Tibial artery (tissue), 4 donors: ENCODE measurements at regions not wholly inside any gene's neighbourhood (a gene's known extent, or its start where the extent isn't known, plus 50 kb on each side); places are given as distances from the start of the nearest gene placed in this dataset.
"Not testable (repeated sequence)": the region's sequence is repeated elsewhere in the genome, so short reads cannot be mapped to it uniquely, and the experiment has no call there.

Experiments
- DNase-seq, 2 donors: peaks; one replicate each; pipeline ENCODE4 v3.0.0-alpha.2; 2019
- H3K27ac ChIP-seq, 2 donors: fragments of 200-600 bp; sonication (generic) in 1 of 2; 1 replicate in 1 of 2; 2 replicates in 1 of 2; pipeline ENCODE4 v1.5.1; 2018 to 2019; ENCODE audit warnings: mild to moderate bottlenecking in 1 of 2
- H3K27me3 ChIP-seq, 2 donors: fragments of 200-600 bp; sonication (generic) in 1 of 2; one replicate each; pipeline versions ENCODE4 v1.5.1 to v1.6.0; 2016 to 2019
- H3K36me3 ChIP-seq, 3 donors: fragments of 200-600 bp; sonication (generic) in 2 of 3; one replicate each; pipeline ENCODE4 v1.5.1; 2016 to 2019; ENCODE audit warnings: mild to moderate bottlenecking in 2 of 3
- H3K4me1 ChIP-seq, 4 donors: fragments of 200-600 bp; sonication (generic) in 2 of 4; 1 replicate in 3 of 4; 2 replicates in 1 of 4; pipeline ENCODE4 v1.5.1; 2016 to 2019
- H3K4me3 ChIP-seq, 2 donors: fragments of 200-600 bp; sonication (generic) in 1 of 2; 1 replicate in 1 of 2; 2 replicates in 1 of 2; pipeline ENCODE4 v1.5.1; 2018 to 2019; ENCODE audit warnings: mild to moderate bottlenecking in 2 of 2
- H3K9me3 ChIP-seq, 3 donors: fragments of 200-600 bp; sonication (generic) in 1 of 3; one replicate each; pipeline ENCODE4 v1.5.1; 2016 to 2019
- CTCF ChIP-seq, 2 experiments: fragments of 200-600 bp in 1 of 2; fragments of 450-650 bp in 1 of 2; IDR thresholded peaks; one replicate each; pipeline ENCODE4 v1.5.1; 2017 to 2019; ENCODE audit warnings: antibody characterized with exemption in 2 of 2, mild to moderate bottlenecking in 1 of 2, moderate library complexity in 1 of 2
- intact Hi-C: fragments of 100-400 bp; cut with DNase I; formaldehyde crosslinking; loops from one replicate; pipeline ENCODE4 v1.15.0; 2023; ENCODE audit warnings: low total_unique reads

DNA sequence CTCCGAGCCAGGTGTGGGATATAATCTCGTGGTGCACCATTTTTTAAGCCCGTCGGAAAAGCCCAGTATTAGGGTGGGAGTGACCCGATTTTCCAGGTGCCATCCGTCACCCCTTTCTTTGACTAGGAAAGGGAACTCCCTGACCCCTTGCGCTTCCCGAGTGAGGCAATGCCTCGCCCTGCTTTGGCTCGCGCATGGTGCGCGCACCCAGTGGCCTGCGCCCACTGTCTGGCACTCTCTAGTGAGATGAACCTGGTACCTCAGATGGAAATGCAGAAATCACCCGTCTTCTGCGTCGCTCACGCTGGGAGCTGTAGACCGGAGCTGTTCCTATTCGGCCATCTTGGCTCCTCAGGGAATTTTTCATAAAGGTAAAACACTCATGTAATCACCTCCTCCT lies 63.9 kb downstream of the RWDD3 start:
- H3K27ac ChIP-seq, H3K27me3 ChIP-seq, DNase-seq, H3K9me3 ChIP-seq, H3K36me3 ChIP-seq, H3K4me3 ChIP-seq, H3K4me1 ChIP-seq, intact Hi-C loops: not testable (repeated sequence)

DNA sequence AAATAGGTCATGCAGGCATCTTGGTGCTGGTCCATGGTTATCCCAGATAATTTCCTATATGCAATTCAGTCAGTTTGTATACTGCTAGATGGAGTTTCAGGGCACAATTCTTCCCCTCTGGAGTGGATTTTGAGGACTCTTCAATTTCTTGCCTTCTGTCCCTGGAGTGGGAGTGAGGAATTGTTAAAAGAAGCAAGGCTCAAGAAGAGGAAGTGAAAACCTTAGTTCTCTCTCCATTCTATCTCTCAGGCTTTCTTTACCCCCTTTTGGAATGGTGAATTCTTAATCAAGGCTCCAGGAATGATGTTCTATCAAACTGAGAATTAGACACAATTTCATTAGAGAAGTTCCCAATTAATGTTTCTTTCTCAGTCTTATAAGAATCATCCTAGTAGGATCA lies 67.1 kb downstream of the RWDD3 start:
- H3K27ac ChIP-seq = no peak overlapping the region
- no peaks in the 10 kb centered on the region for H3K9me3 ChIP-seq
- H3K4me1 ChIP-seq = no peaks in the 10 kb centered on the region
- intact Hi-C loops = no loop called here
- no peak overlapping the region for H3K4me3 ChIP-seq
- no peaks in the 10 kb centered on the region for H3K36me3 ChIP-seq
- no peak for TF ChIP-seq CTCF (IDR thresholded peaks at IDR 0.05)
- DNase-seq = no peak
- H3K27me3 ChIP-seq = no peaks in the 10 kb centered on the region

GRCh38 chr1:95301614-95302013 lies 67.6 kb downstream of the RWDD3 start:
- no peak for TF ChIP-seq CTCF (IDR thresholded peaks at IDR 0.05)
- no peaks in the 10 kb centered on the region for H3K9me3 ChIP-seq
- no peaks in the 10 kb centered on the region for H3K4me1 ChIP-seq
- intact Hi-C loops = no loop called here
- no peaks in the 10 kb centered on the region for H3K27me3 ChIP-seq
- H3K27ac ChIP-seq = no peak overlapping the region
- no peak overlapping the region for H3K4me3 ChIP-seq
- DNase-seq = no peak
- no peaks in the 10 kb centered on the region for H3K36me3 ChIP-seq

DNA sequence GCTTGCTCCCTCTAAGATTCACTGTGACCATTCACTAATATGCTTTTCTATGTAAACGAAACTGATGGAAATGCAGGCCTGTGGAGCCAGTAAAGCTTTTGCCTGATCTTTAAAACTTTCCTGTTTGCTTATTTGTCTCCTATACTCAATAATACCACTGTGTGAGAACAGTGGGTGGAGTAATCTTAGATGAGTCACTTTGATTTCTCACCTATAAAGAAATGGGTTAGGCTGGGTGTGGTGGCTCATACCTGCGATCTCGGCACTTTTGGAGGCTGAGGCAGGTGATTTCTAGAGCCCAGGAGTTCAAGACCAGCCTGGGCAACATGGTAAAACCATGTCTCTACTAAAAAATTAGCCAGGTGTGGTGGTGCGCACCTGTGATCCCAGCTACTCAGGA lies 70.8 kb downstream of the RWDD3 start:
- H3K27me3 ChIP-seq = peaks cover 0 to 5% of the 10 kb centered on the region in 2 donors
- H3K9me3 ChIP-seq = no peaks in the 10 kb centered on the region
- H3K4me1 ChIP-seq = no peaks in the 10 kb centered on the region
- intact Hi-C loops = no loop called here
- H3K36me3 ChIP-seq = no peaks in the 10 kb centered on the region
- no peak for DNase-seq
- H3K4me3 ChIP-seq = no peak overlapping the region
- no peak for TF ChIP-seq CTCF (IDR thresholded peaks at IDR 0.05)
- no peak overlapping the region for H3K27ac ChIP-seq

DNA sequence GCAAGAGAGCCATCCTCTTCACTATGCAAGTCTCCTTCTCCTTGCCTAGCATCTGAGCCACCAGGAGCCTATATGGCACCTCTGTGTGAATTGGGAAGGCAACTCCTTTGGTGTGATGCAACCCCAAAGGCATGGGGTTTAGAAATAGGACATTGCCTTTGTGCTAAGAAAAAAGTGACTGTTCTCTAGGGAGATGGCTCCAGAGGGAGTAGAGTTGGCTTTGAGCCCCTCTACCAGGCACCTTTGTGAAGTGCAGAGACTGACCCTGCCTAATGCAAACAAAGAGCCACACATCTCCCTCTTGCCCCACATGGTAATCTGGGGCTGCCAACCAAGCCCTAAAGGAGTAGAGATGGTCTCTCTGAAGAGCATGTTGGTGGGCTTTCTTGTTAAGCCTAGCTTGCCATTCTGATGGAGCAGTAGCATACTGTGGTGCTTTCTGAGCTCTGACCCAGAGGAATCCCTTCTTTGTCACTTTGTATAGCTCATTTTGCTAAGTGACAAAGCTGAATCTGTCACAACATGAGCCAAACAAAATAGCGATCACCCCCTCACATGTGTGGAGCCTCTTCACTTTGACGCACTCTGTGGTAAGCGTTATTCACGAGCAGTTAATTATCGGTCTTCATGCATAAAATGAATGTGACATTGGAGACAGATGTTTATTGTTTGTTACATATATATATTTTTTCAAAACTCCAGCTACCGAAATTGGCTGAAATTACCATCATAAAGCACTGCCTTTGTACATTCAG lies 74.4 kb downstream of the RWDD3 start:
- intact Hi-C loops = no loop called here

More for the DNA sequence above, 74.4 kb downstream of the RWDD3 start:
- H3K9me3 ChIP-seq = no peaks in the 10 kb centered on the region
- H3K4me3 ChIP-seq = no peak overlapping the region
- H3K27me3 ChIP-seq = peaks cover 0 to 5% of the 10 kb centered on the region in 2 donors
- TF ChIP-seq CTCF (IDR thresholded peaks at IDR 0.05) = no peak
- H3K36me3 ChIP-seq = no peaks in the 10 kb centered on the region
- H3K4me1 ChIP-seq = no peaks in the 10 kb centered on the region
- no peak for DNase-seq
- no peak overlapping the region for H3K27ac ChIP-seq
